ENCODE measurements at regions not wholly inside any gene's neighbourhood (a gene's known extent, or its start where the extent isn't known, plus 50 kb on each side); places are given as distances from the start of the nearest gene placed in this dataset.

DNA sequence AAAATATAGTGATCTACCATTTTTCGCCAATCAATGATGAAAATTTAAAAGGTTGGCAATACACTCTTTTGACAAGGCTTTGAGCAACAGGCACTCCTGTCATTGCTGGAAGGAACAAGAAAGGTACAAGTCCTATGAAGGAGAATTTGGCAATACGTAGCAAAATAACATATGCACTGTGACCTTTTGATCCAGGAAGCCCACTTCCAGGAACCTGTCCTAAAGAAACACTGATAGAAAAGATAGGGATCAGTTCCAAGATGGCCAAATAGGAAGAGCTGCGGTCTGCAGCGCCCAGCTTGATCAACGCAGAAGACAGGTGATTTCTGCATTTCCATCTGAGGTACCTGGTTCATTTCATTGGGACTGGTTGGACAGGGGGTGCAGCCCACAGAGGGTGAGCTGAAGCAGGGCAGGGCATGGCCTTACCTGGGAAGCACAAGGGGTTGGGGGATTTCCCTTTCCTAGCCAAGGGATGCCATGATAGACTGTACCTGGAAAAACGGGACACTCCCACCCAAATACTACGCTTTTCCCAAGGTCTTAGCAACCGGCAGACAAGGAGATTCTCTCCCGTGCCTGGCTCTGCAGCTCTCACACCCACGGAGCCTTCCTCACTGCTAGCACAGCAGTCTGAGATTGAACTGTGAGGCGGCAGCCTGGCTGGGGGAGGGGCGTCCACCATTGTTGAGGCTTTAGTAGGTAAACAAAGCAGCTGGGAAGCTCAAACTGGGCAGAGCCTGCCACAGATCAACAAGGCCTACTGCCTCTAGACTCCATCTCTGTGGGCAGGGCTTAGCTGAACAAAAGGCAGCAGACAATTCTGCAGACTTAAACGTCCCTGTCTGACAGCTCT lies 69.7 kb upstream of the GALNT18 start:
- H2AFZ ChIP-seq (ENCODE audit: low read depth, low read length) = no peak overlapping the region
- no peak overlapping the region for H3K4me2 ChIP-seq (ENCODE audit: insufficient read depth, low read length)
- DNase-seq (no peak), ATAC-seq (ENCODE audit: insufficient read depth, low read depth) (no peak)
- H3K4me3 ChIP-seq (ENCODE audit: low read depth in 1 of 2, low read length in 2 of 2) = no peak overlapping the region
- no peak for TF ChIP-seq EZH2 (IDR thresholded peaks at IDR 0.05; ENCODE audit: borderline replicate concordance, low read depth, low read length, severe bottlenecking)
- TF ChIP-seq, protein P1, sequence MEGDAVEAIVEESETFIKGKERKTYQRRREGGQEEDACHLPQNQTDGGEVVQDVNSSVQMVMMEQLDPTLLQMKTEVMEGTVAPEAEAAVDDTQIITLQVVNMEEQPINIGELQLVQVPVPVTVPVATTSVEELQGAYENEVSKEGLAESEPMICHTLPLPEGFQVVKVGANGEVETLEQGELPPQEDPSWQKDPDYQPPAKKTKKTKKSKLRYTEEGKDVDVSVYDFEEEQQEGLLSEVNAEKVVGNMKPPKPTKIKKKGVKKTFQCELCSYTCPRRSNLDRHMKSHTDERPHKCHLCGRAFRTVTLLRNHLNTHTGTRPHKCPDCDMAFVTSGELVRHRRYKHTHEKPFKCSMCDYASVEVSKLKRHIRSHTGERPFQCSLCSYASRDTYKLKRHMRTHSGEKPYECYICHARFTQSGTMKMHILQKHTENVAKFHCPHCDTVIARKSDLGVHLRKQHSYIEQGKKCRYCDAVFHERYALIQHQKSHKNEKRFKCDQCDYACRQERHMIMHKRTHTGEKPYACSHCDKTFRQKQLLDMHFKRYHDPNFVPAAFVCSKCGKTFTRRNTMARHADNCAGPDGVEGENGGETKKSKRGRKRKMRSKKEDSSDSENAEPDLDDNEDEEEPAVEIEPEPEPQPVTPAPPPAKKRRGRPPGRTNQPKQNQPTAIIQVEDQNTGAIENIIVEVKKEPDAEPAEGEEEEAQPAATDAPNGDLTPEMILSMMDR (IDR thresholded peaks at IDR 0.05; ENCODE audit: borderline replicate concordance, extremely low read depth, low read length, poor library complexity, severe bottlenecking) = no peak
- H3K27ac ChIP-seq (ENCODE audit: low read length) = no peak overlapping the region
- no peaks in the 10 kb centered on the region for H3K9me3 ChIP-seq (ENCODE audit: insufficient read depth, low read length, severe bottlenecking)
- no peaks in the 10 kb centered on the region for H3K4me1 ChIP-seq (ENCODE audit: insufficient read depth, low read length)
- no peak overlapping the region for H3K9ac ChIP-seq (ENCODE audit: low read depth, low read length)
- H4K20me1 ChIP-seq (ENCODE audit: insufficient read depth, low read length) = no peaks in the 10 kb centered on the region
- no peaks in the 10 kb centered on the region for H3K27me3 ChIP-seq (ENCODE audit: insufficient read depth, low read length, poor library complexity)
- no peaks in the 10 kb centered on the region for H3K79me2 ChIP-seq (ENCODE audit: insufficient read depth, low read length)
- H3K36me3 ChIP-seq (ENCODE audit: insufficient read depth, low read length) = no peaks in the 10 kb centered on the region

DNA sequence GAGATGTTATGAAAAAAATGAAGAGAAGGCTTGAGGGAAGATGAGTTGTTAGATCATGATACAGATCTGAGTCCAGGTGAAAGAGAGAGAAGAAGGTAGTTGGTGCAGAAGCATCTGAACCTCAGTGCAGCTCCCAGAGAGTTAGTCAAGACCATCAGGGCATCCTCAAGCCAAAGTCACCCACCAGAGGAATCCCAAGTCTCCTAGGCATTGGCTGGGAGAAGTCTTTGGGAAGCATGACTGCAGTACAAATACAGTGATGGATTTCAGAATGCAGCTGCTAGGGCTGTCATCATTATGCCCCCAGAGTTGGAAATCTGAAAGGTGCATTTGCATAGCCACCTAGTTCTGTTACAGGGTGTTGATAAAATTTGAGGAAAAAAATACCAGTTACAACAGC lies 59.7 kb upstream of the GALNT18 start:
- Histone ChIP-seq H3K79me2 (ENCODE audit: insufficient read depth, low read length) (no peaks in the 10 kb centered on the region), H3K9ac (ENCODE audit: low read depth, low read length) (no peak overlapping the region), H3K4me3 (ENCODE audit: low read depth in 1 of 2, low read length in 2 of 2) (no peak overlapping the region), H3K4me1 (ENCODE audit: insufficient read depth, low read length) (no peaks in the 10 kb centered on the region), H4K20me1 (ENCODE audit: insufficient read depth, low read length) (no peaks in the 10 kb centered on the region), H2AFZ (ENCODE audit: low read depth, low read length) (no peak overlapping the region), H3K9me3 (ENCODE audit: insufficient read depth, low read length, severe bottlenecking) (no peaks in the 10 kb centered on the region), H3K4me2 (ENCODE audit: insufficient read depth, low read length) (no peak overlapping the region), H3K27ac (ENCODE audit: low read length) (no peak overlapping the region), H3K27me3 (ENCODE audit: insufficient read depth, low read length, poor library complexity) (no peaks in the 10 kb centered on the region), H3K36me3 (ENCODE audit: insufficient read depth, low read length) (no peaks in the 10 kb centered on the region)
- TF ChIP-seq, protein P1 (IDR thresholded peaks at IDR 0.05; ENCODE audit: borderline replicate concordance, extremely low read depth, low read length, poor library complexity, severe bottlenecking) = no peak
- no peak for TF ChIP-seq EZH2 (IDR thresholded peaks at IDR 0.05; ENCODE audit: borderline replicate concordance, low read depth, low read length, severe bottlenecking)
- DNase-seq (no peak), ATAC-seq (ENCODE audit: insufficient read depth, low read depth) (no peak)

DNA sequence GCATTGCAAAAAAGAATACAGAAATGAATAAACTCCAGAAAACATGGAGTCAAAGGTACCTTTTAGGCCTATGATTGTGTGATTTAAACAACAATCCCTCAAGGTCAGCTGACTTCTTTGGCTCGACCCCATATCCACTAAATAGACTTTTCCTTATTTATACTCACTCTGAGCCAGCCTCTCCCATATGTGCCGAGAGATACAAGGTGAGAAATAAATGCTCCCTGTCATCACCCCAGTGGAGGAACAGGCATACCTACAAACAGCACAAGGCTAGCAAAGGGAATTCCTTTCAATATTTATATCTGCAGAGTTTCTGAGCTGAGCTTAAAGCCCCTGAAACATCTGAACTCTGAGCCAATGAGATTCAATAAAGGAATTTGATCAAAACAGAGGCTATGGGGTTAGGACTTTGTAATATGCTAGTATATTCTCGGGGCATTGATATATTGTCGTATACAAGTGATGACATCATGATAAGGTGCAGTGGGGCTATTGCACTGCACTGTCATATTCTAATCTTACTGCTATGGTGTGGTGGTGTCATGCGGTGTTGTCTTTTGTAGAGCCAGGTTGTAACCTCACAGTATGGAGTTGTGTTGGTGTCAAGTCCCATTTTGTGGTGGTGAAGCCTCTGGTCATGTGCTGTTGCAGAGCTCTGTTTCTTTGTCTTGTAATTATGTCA lies 56.0 kb upstream of the GALNT18 start:
- no peaks in the 10 kb centered on the region for H3K9me3 ChIP-seq (ENCODE audit: insufficient read depth, low read length, severe bottlenecking)
- H3K9ac ChIP-seq (ENCODE audit: low read depth, low read length) = no peak overlapping the region
- no peaks in the 10 kb centered on the region for H3K79me2 ChIP-seq (ENCODE audit: insufficient read depth, low read length)
- H2AFZ ChIP-seq (ENCODE audit: low read depth, low read length) = no peak overlapping the region
- H3K36me3 ChIP-seq (ENCODE audit: insufficient read depth, low read length) = no peaks in the 10 kb centered on the region
- no peaks in the 10 kb centered on the region for H3K4me1 ChIP-seq (ENCODE audit: insufficient read depth, low read length)
- DNase-seq (no peak), ATAC-seq (ENCODE audit: insufficient read depth, low read depth) (no peak)
- no peaks in the 10 kb centered on the region for H4K20me1 ChIP-seq (ENCODE audit: insufficient read depth, low read length)
- H3K4me2 ChIP-seq (ENCODE audit: insufficient read depth, low read length) = no peak overlapping the region
- no peak overlapping the region for H3K27ac ChIP-seq (ENCODE audit: low read length)
- TF ChIP-seq EZH2 (IDR thresholded peaks at IDR 0.05; ENCODE audit: borderline replicate concordance, low read depth, low read length, severe bottlenecking) = no peak
- TF ChIP-seq, protein P1 (IDR thresholded peaks at IDR 0.05; ENCODE audit: borderline replicate concordance, extremely low read depth, low read length, poor library complexity, severe bottlenecking) = no peak
- H3K4me3 ChIP-seq (ENCODE audit: low read depth in 1 of 2, low read length in 2 of 2) = no peak overlapping the region
- H3K27me3 ChIP-seq (ENCODE audit: insufficient read depth, low read length, poor library complexity) = peaks cover 3% of the 10 kb centered on the region

Measured in DND-41 (cell line).